ENCODE measurements at regions not wholly inside any gene's neighbourhood (a gene's known extent, or its start where the extent isn't known, plus 50 kb on each side); places are given as distances from the start of the nearest gene placed in this dataset.

- no peak for TF ChIP-seq EZH2 (IDR thresholded peaks at IDR 0.05; ENCODE audit: insufficient read depth, poor library complexity, severe bottlenecking)
- no peak for TF ChIP-seq EZH2phosphoT487 (IDR thresholded peaks at IDR 0.05; ENCODE audit: insufficient read depth, low read depth)
Observed at GRCh38 chr15:39000008-39000734, 435.6 kb upstream of the RASGRP1 start.
